ENCODE measurements at regions not wholly inside any gene's neighbourhood (a gene's known extent, or its start where the extent isn't known, plus 50 kb on each side); places are given as distances from the start of the nearest gene placed in this dataset.

GRCh38 chr2:144946263-144946662 lies 426.3 kb upstream of the ZEB2 start:
- no peak for DNase-seq (ENCODE audit: low read depth in 2 of 3, low spot score in 2 of 3)

- no peak for DNase-seq (ENCODE audit: low read depth in 2 of 3, low spot score in 2 of 3)
Measured at GRCh38 chr2:144944546-144945220, 424.8 kb upstream of the ZEB2 start.

GRCh38 chr2:144943986-144944385 lies 424.1 kb upstream of the ZEB2 start:
- DNase-seq (ENCODE audit: low read depth in 2 of 3, low spot score in 2 of 3), result no peak

GRCh38 chr2:144943293-144943941 lies 423.5 kb upstream of the ZEB2 start:
- DNase-seq (ENCODE audit: low read depth in 2 of 3, low spot score in 2 of 3), result no peak

- DNase-seq (ENCODE audit: low read depth in 2 of 3, low spot score in 2 of 3), result no peak
Measured at GRCh38 chr2:144942516-144943256, 422.8 kb upstream of the ZEB2 start.

GRCh38 chr2:144941743-144942488 lies 422.0 kb upstream of the ZEB2 start:
- DNase-seq (ENCODE audit: low read depth in 2 of 3, low spot score in 2 of 3), result no peak

GRCh38 chr2:144939590-144939989 lies 419.7 kb upstream of the ZEB2 start:
- DNase-seq (ENCODE audit: low read depth in 2 of 3, low spot score in 2 of 3), result no peak

- DNase-seq (ENCODE audit: low read depth in 2 of 3, low spot score in 2 of 3), result no peak
Measured at GRCh38 chr2:144937910-144938709, 418.2 kb upstream of the ZEB2 start.

GRCh38 chr2:144937066-144937465 lies 417.1 kb upstream of the ZEB2 start:
- DNase-seq (ENCODE audit: low read depth in 2 of 3, low spot score in 2 of 3), result no peak

GRCh38 chr2:144936442-144936841 lies 416.5 kb upstream of the ZEB2 start:
- no peak for DNase-seq (ENCODE audit: low read depth in 2 of 3, low spot score in 2 of 3)

- no peak for DNase-seq (ENCODE audit: low read depth in 2 of 3, low spot score in 2 of 3)
Measured at GRCh38 chr2:144935736-144936135, 415.8 kb upstream of the ZEB2 start.

GRCh38 chr2:144935191-144935590 lies 415.3 kb upstream of the ZEB2 start:
- DNase-seq (ENCODE audit: low read depth in 2 of 3, low spot score in 2 of 3), result no peak

GRCh38 chr2:144931960-144932359 lies 412.0 kb upstream of the ZEB2 start:
- DNase-seq (ENCODE audit: low read depth in 2 of 3, low spot score in 2 of 3), result no peak

GRCh38 chr2:144931480-144931879 lies 411.6 kb upstream of the ZEB2 start:
- DNase-seq (ENCODE audit: low read depth in 2 of 3, low spot score in 2 of 3), result no peak

GRCh38 chr2:144927429-144927828 lies 407.5 kb upstream of the ZEB2 start:
- DNase-seq (ENCODE audit: low read depth in 2 of 3, low spot score in 2 of 3), result no peak

GRCh38 chr2:144925886-144926285 lies 406.0 kb upstream of the ZEB2 start:
- no peak for DNase-seq (ENCODE audit: low read depth in 2 of 3, low spot score in 2 of 3)

GRCh38 chr2:144924827-144925226 lies 404.9 kb upstream of the ZEB2 start:
- no peak for DNase-seq (ENCODE audit: low read depth in 2 of 3, low spot score in 2 of 3)

- DNase-seq (ENCODE audit: low read depth in 2 of 3, low spot score in 2 of 3), result no peak
Measured at GRCh38 chr2:144922519-144922918, 402.6 kb upstream of the ZEB2 start.

GRCh38 chr2:144920755-144921530 lies 401.0 kb upstream of the ZEB2 start:
- no peak for DNase-seq (ENCODE audit: low read depth in 2 of 3, low spot score in 2 of 3)

All from activated CD8-positive, alpha-beta memory T cell treated with anti-CD3 and anti-CD28 coated beads for 48 hours (primary cell).